ENCODE measurements at regions not wholly inside any gene's neighbourhood (a gene's known extent, or its start where the extent isn't known, plus 50 kb on each side); places are given as distances from the start of the nearest gene placed in this dataset.
"Not testable (repeated sequence)": the region's sequence is repeated elsewhere in the genome, so short reads cannot be mapped to it uniquely, and the experiment has no call there.

GRCh38 chrX:56130031-56130430 is 102.1 kb upstream of the KLF8 start:
- no peak for DNase-seq (ENCODE audit: low spot score)

DNA sequence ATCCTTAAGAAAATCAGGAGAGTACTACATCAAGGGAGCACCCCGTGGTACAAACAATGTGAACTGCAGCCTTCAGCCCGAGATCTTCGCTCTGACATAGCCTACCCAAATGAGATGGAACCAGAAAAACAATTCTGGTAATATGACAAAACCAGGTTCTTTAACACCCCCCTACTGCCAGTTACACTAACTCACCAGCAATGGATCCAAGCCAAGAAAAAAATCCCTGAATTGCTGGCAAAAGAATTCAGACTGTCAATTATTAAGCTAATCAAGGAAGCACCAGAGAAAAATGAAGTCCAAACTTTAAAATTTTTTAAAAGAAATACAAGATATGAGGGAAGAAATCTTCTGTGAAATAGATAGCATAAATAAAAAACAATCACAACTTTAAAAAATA is 101.7 kb upstream of the KLF8 start:
- no peak for DNase-seq (ENCODE audit: low spot score)

DNA sequence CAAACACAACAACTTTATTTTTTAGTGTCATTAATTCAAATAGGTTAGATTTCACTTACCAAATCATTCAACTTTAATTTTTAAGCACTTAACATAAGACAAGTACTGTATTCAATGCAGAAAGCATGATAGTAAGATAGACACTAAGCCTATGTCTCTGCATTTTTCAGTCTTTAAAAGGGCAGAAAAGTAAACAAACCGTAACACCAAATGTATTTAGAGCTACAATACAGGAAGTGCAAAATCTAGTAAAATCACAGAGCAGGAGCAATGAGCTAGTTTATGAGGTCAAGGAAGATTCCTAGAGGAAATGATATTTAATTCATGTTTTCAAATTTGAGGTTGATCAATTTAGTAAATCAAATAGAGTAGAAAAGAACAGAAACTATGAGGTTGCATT is 68.0 kb upstream of the KLF8 start:
- not testable (repeated sequence) for DNase-seq (ENCODE audit: low spot score)

Measured in kidney capillary endothelial cell (primary cell).